SK-N-MC (cell line): ENCODE measurements at regions not wholly inside any gene's neighbourhood (a gene's known extent, or its start where the extent isn't known, plus 50 kb on each side); places are given as distances from the start of the nearest gene placed in this dataset.

Source experiments
- DNase-seq: peaks from one replicate; pipeline ENCODE4 v3.0.0-alpha.2; 2011; ENCODE audit warnings: low read depth, low spot score
- H3K27ac ChIP-seq: fragments of 200-600 bp; sonication (generic); 2 replicates; pipeline ENCODE4 v1.5.1; 2016; ENCODE audit warnings: mixed run types
- H3K36me3 ChIP-seq: fragments of 200-600 bp; sonication (generic); 2 replicates; pipeline ENCODE4 v1.6.1; 2017; ENCODE audit warnings: antibody characterized with exemption, low read length, mixed read lengths; ENCODE audit not compliant: insufficient read depth
- H3K4me3 ChIP-seq: fragments of 200-600 bp; sonication (generic); 2 replicates; pipeline ENCODE4 v1.5.1; 2016
- H3K9ac ChIP-seq: fragments of 200-600 bp; sonication (generic); 2 replicates; pipeline ENCODE4 v1.8.0; 2017; ENCODE audit warnings: mixed run types, mixed read lengths; ENCODE audit not compliant: insufficient read length
- H3K9me3 ChIP-seq: fragments of 200-600 bp; sonication (generic); 2 replicates; pipeline ENCODE4 v1.6.1; 2017; ENCODE audit warnings: low read depth, mild to moderate bottlenecking, antibody characterized with exemption, low read length, moderate library complexity, mixed read lengths
- EZH2 ChIP-seq: fragments of 200-600 bp; sonication (generic); IDR thresholded peaks from one replicate; pipeline ENCODE4 v1.6.1; 2017; ENCODE audit warnings: antibody characterized with exemption
- FOXP2 ChIP-seq: optimal IDR thresholded peaks from 2 replicates; pipeline ENCODE3; 2011; ENCODE audit warnings: mild to moderate bottlenecking, moderate library complexity; ENCODE audit not compliant: insufficient read depth; ENCODE audit errors: extremely low read length, control extremely low read depth
- POLR2AphosphoS5 ChIP-seq: IDR thresholded peaks from 2 replicates; pipeline ENCODE4 v1.6.1; 2012; ENCODE audit warnings: mild to moderate bottlenecking, low read depth, low read length, borderline replicate concordance

GRCh38 chr2:196322973-196323810, 151.8 kb upstream of the STK17B start:
- DNase-seq = no peak
- H3K9me3 ChIP-seq = no peaks in the 10 kb centered on the region
- TF ChIP-seq POLR2AphosphoS5 (no peak), FOXP2 (no peak), EZH2 (no peak)
- H3K27ac ChIP-seq = no peak overlapping the region
- H3K9ac ChIP-seq = no peak overlapping the region
- no peak overlapping the region for H3K4me3 ChIP-seq
- no peaks in the 10 kb centered on the region for H3K36me3 ChIP-seq

- Histone ChIP-seq H3K9me3 (no peaks in the 10 kb centered on the region), H3K9ac (no peak overlapping the region), H3K4me3 (no peak overlapping the region), H3K36me3 (no peaks in the 10 kb centered on the region), H3K27ac (no peak overlapping the region)
- TF ChIP-seq POLR2AphosphoS5 = no peak
- TF ChIP-seq FOXP2 = no peak
- TF ChIP-seq EZH2 = no peak
- DNase-seq = no peak
Observed at GRCh38 chr2:196324211-196324610, 152.8 kb upstream of the STK17B start.

GRCh38 chr2:196328088-196328680, 156.8 kb upstream of the STK17B start:
- H3K27ac ChIP-seq = no peak overlapping the region
- no peak overlapping the region for H3K4me3 ChIP-seq
- H3K9ac ChIP-seq = no peak overlapping the region
- H3K36me3 ChIP-seq = no peaks in the 10 kb centered on the region
- H3K9me3 ChIP-seq = no peaks in the 10 kb centered on the region
- no peak for TF ChIP-seq EZH2
- no peak for TF ChIP-seq FOXP2
- no peak for TF ChIP-seq POLR2AphosphoS5
- no peak for DNase-seq

- Histone ChIP-seq H3K4me3 (no peak overlapping the region), H3K9me3 (no peaks in the 10 kb centered on the region), H3K9ac (no peak overlapping the region), H3K36me3 (no peaks in the 10 kb centered on the region), H3K27ac (no peak overlapping the region)
- no peak for DNase-seq
- TF ChIP-seq POLR2AphosphoS5 (no peak), FOXP2 (no peak), EZH2 (no peak)
Observed at GRCh38 chr2:196329959-196330358, 158.6 kb upstream of the STK17B start.

- no peak for DNase-seq
- no peak overlapping the region for H3K9ac ChIP-seq
- H3K9me3 ChIP-seq = no peaks in the 10 kb centered on the region
- H3K27ac ChIP-seq = no peak overlapping the region
- no peaks in the 10 kb centered on the region for H3K36me3 ChIP-seq
- TF ChIP-seq EZH2 (no peak), FOXP2 (no peak), POLR2AphosphoS5 (no peak)
- no peak overlapping the region for H3K4me3 ChIP-seq
Observed at GRCh38 chr2:196330645-196331044, 159.3 kb upstream of the STK17B start.

GRCh38 chr2:196331143-196331542, 159.8 kb upstream of the STK17B start:
- Histone ChIP-seq H3K36me3 (no peaks in the 10 kb centered on the region), H3K4me3 (no peak overlapping the region), H3K9me3 (no peaks in the 10 kb centered on the region), H3K9ac (no peak overlapping the region), H3K27ac (no peak overlapping the region)
- no peak for TF ChIP-seq EZH2
- no peak for TF ChIP-seq FOXP2
- no peak for TF ChIP-seq POLR2AphosphoS5
- DNase-seq = no peak

GRCh38 chr2:196331851-196332250, 160.5 kb upstream of the STK17B start:
- TF ChIP-seq EZH2 (no peak), FOXP2 (no peak), POLR2AphosphoS5 (no peak)
- DNase-seq = no peak
- no peak overlapping the region for H3K4me3 ChIP-seq
- no peaks in the 10 kb centered on the region for H3K36me3 ChIP-seq
- no peaks in the 10 kb centered on the region for H3K9me3 ChIP-seq
- H3K9ac ChIP-seq = no peak overlapping the region
- H3K27ac ChIP-seq = no peak overlapping the region

GRCh38 chr2:196333397-196333796, 162.0 kb upstream of the STK17B start:
- no peak for DNase-seq
- no peak overlapping the region for H3K9ac ChIP-seq
- TF ChIP-seq EZH2 = no peak
- no peaks in the 10 kb centered on the region for H3K36me3 ChIP-seq
- H3K4me3 ChIP-seq = no peak overlapping the region
- no peak overlapping the region for H3K27ac ChIP-seq
- no peaks in the 10 kb centered on the region for H3K9me3 ChIP-seq

GRCh38 chr2:196334710-196335109, 163.3 kb upstream of the STK17B start:
- TF ChIP-seq FOXP2 (no peak), EZH2 (no peak), POLR2AphosphoS5 (no peak)
- no peak overlapping the region for H3K27ac ChIP-seq

GRCh38 chr2:196335221-196335634, 163.8 kb upstream of the STK17B start:
- no peaks in the 10 kb centered on the region for H3K9me3 ChIP-seq
- no peak overlapping the region for H3K4me3 ChIP-seq
- DNase-seq = no peak
- H3K36me3 ChIP-seq = no peaks in the 10 kb centered on the region
- no peak for TF ChIP-seq FOXP2
- no peak for TF ChIP-seq EZH2
- H3K9ac ChIP-seq = no peak overlapping the region
- H3K27ac ChIP-seq = no peak overlapping the region

More at GRCh38 chr2:196334710-196335109, 163.3 kb upstream of the STK17B start:
- H3K9ac ChIP-seq = no peak overlapping the region
- H3K9me3 ChIP-seq = no peaks in the 10 kb centered on the region
- DNase-seq = no peak
- no peaks in the 10 kb centered on the region for H3K36me3 ChIP-seq
- no peak overlapping the region for H3K4me3 ChIP-seq
